Activated CD8-positive, alpha-beta memory T cell treated with anti-CD3 and anti-CD28 coated beads, Interleukin-2, amount 50 U/mL, for 1 hour (primary cell): ENCODE measurements at regions not wholly inside any gene's neighbourhood (a gene's known extent, or its start where the extent isn't known, plus 50 kb on each side); places are given as distances from the start of the nearest gene placed in this dataset.
"Not testable (repeated sequence)": the region's sequence is repeated elsewhere in the genome, so short reads cannot be mapped to it uniquely, and the experiment has no call there.

Experiments
- DNase-seq: peaks from one replicate; pipeline ENCODE4 v3.0.0-alpha.2; 2020; ENCODE audit errors: extremely low read depth

DNA sequence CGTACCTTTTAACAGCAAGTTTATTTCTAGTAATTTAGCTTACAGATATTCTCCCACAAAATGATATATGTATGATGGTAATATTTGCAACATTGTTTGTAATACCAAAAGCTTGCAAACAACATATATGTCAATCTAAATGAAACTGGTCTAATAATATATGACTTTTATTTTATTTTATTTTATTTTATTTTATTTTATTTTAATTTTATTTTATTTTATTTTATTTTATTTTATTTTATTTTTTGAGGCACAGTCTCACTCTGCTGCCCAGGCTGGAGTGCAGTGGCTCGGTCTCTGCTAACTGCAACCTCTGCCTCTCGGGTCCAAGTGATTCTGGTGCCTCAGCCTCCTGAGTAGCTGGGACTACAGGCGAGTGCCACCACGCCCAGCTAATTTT is 94.6 kb upstream of the ABCA1 start:
- DNase-seq, result not testable (repeated sequence)

DNA sequence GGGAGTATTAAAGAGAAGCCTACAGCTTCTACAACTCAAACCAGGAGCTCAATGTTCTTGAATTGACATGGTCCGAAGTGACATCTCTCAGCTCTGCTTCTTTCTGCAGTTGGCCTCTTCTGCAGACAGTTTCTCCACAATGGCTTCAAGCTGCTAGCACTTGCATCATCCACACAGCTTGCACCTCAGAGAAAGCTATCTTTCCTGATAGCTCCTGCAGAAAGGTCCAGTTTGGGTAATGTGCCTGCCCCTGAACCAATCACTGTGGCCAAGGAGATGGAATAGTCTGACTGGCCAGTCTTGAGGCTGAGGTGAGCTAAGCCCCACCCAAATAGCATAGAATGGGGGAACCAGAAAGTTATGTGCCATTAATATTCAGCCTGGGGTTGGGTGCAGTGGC is 95.8 kb upstream of the ABCA1 start:
- no peak for DNase-seq

DNA sequence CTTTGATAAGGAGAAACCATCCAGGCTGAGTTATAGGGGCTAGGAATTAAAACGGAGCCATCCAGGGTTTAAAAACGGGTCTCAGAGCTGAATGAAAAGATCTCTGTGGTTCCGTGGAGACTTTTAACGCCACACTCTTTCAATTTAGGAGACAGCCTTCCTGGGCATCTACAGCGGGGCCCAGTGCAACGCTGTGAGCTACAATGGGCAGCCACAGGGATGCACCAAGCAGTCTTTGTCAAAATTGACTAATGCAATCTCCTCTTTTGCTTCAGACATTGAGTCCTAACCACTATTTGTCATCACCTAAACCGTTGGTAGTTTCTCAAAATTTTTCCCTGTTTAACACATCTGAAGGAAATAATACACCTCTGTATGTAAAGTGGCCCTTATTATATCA is 96.6 kb upstream of the ABCA1 start:
- no peak for DNase-seq

DNA sequence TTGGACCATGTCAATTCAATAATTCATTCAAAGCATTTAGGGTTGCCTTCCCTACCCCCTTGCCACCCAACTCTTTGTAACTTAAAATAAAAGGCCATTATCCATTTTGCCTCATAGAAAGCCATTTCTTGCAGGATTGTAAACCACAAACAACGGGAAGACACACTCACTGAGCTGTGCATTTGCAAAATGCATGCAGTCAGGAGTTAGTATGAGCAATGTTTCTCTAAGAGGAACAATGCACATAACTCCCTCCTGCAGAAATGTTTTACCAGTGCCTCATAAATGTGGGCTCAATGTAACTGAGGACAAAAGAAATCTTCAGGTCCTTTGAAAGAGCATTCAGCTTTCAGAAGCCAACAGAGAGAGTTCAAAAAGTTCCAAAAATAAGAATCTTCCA is 98.5 kb upstream of the ABCA1 start:
- no peak for DNase-seq

DNA sequence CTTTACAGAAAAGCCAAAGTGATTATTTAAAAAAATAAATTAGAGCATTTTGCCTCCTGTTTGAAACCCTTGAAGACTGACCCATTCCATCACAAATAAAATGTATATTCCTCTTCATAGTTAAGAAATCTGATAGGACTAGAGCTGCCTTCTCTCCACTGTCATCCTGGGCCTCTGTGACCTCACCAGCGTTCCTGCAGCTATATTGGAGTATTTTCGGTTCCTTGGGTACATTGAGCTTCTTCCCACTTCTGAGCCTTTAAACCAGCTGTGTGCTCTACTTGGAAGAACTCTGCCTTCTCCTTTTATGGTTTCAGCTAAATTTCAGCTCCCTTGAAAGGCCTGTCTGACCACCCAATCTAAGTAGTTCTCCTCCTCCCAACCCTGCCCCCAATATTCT is 99.1 kb upstream of the ABCA1 start:
- DNase-seq, result no peak

DNA sequence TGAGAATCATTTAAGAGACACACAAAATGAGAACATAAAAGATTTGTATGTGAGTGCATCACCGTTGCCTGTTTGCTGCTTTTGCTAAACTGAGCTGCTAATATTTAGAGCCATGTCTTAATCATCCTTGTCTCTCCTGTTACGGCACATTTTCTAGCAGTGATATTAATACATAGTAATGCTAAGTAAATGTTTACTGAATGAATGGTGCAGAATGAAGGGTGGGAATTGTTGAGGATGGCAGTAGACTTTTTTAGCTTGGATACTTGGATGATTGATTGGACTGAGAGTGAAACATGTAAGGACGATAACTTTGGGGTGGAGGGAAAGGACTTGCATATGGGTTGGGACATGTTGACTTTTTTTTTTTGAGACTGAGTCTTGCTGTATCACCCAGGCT is 102.3 kb upstream of the ABCA1 start:
- DNase-seq, result no peak

DNA sequence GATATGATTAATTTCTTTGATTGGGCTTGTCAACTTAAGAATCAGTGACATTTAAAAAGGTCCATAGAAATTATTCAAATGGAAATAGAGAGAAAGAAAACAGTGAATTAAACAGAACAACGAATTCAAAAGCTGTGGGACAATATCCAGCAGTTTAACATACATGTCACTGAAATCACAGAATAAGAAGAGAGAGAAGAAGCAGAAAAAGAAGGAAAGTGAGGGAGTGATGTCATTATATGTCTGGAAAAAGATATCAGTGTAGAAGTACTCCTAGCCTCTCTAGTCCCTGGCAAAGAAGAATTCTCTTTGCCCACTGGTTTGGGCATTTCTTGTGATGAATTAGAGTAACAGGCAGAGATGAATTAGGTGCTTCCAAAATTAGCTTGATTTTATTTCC is 109.2 kb upstream of the ABCA1 start:
- no peak for DNase-seq

DNA sequence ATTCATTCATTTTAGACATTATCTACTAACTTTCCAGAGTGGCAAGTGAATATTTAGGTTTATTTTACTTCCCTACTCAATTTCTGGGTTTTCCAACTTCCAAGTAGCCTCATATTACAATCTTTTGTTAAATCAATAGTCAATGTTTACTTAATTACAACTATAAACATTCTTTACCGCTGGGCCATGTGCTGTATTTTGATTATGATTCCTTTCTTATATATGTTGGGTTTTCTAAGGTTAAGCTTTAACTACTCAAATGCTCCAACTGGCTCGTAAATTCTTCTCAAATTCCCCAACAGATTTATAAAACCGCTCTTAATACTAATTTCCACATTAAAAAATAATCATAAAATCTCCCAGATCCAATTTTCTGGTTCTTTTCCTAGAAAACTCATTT is 110.1 kb upstream of the ABCA1 start:
- no peak for DNase-seq

DNA sequence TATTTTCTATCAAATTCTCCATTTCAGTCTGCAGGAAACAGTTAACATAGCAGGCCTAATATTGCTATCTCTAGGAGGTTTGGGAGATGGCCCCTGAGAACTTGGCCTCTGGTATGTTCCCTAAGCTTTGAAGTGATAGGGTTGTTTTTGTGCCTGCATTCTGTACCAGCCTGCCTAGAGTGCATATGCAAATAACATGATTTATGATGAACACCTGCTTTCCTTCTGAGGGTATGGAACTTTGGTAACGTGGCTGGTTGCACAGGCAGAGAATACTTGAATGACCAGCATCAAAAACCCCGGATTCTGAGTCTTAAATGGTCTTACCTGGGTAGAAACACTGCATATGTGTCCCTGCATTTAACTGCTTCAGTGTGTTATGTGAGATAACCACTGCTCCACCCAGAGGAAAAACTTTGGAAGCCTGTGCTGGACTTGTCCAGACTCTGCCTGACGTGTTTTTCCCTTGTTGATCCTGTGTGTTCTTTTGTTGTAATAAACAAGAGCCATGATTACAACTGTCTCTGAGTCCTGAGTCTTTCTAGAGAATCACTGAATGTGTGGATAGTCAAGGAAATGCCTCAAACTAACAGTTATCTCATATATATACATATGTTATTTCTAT is 111.3 kb upstream of the ABCA1 start:
- DNase-seq, result no peak

DNA sequence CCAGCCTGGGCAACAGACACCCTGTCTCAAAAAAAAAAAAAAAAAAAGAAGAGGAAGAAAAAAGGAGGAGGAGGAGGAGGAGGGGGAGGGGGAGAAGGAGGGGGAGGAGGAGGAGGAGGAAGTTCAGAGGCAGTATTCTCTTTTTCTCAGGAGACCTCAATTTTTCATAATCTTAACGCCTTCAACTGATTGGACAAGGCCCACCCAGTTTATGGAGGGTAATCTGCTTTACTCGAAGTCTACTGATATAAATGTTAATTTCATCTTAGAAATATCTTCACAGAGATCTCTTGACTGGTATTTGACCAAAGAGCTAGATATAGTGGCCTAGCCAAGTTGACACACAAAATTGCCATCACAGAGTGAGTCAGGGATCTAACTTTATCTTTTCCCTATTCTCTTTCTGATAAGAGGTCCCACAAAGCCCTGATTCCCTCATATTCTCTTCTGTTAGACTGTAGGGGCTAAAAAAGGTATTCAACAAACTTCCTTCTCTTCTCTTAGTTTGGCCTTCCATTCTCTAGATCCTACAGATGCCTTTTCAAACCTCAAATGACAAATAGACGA is 115.5 kb upstream of the ABCA1 start:
- no peak for DNase-seq

DNA sequence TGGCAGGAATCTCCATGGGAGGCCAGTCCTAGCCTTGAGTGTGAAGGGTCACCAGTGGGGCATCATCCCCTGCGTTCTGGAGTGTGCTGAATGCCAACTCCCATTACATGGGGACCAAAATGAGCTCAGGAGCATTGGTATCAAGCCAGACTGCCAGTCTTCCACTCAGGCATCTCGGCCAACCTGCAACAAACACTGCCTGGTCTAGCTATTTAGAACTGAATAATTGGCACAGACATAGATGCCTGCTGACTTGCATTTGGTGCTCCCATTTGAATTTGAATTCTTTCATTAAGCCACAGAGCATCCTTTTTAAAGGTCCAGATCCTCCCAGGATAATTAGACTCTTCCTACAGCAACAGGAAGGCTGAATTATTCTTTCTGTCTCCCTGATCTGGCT is 116.6 kb upstream of the ABCA1 start:
- DNase-seq, result no peak

DNA sequence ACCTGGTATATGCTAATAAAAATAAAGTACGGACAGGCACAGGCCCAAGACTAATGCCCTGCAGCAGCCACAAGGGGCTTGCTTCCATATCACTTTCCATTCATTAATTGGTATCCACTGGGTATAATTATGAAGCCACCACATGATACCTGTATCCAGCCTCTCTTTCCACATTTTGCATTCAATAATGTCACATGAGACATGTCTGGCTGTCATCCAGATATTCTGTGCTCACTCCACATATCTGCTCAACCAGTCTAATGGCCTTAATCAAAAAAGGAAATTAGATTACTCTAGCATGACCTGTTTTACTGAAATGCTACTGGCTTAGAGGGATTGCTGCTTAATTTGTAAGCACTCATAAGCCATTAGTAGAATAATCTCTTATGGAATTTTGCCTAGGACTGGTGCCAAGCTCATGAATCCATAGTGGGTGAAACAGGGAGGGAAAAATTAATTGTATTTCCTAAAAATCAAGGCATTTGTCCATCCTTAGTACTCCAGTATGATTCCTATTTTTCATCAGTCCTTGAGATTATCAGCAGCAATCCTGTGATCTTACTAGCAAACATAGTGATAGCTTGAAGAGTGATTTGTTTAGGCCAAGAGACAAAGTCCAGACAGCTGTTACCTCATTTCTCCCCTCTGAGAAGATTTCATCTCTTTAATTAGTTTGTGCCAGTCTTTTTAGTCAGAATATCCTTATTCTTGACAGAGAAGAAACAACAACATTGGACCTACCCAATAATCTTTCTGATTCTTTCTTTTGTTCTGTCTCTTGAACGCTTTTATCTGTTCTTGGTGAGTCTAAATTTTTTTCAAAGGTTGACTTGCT is 119.2 kb upstream of the ABCA1 start:
- no peak for DNase-seq

DNA sequence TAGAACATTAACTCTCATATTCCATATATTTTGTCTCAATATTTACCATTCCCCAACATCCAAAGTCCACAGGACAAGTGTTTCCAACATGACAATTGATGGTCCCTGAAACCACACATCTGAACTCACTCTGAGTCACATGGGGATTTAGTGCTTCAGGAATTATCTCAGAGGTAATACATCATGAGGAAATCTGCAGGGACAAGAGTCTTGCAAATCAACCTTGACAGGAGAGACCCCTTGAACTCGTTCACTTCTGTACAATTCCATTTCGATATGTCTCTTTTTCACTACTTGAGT is 119.7 kb upstream of the ABCA1 start:
- no peak for DNase-seq

DNA sequence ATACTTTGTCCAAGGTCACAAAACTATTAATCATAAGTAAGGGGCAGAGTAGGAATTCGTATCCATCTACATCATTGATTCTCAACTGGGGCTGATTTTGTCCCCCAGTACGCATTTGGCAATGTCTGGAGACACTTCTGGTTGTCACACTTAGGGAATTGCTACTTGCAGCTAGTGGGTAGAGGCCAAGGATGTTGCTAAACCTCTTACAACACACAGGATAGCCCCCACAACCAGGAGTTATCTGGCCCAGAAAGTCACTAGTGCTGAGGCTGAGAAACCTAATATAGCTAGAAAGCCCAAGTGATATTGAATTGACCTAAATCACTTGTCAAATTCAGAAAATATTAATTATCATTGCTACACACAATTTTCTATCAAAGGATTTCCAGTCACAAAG is 120.4 kb upstream of the ABCA1 start:
- no peak for DNase-seq

DNA sequence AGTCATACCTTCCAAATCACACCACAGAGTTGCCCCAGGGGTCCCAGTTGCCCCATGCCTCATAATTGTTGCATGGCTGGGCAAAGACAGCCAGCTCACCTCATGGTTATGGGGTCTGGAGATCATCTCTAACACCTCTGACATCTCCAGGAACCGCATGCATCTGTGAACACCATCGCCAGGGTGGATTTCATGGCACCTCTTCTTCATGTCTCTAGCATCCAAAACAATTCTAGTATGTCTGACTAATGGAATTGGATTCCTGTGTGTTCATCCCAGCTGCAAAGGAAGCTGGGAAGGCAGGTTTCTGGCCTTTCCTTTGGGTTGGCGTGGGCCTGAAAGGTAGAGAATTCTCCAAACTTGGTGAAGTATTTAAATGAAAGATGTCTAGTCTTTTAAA is 122.3 kb upstream of the ABCA1 start:
- DNase-seq, result no peak

DNA sequence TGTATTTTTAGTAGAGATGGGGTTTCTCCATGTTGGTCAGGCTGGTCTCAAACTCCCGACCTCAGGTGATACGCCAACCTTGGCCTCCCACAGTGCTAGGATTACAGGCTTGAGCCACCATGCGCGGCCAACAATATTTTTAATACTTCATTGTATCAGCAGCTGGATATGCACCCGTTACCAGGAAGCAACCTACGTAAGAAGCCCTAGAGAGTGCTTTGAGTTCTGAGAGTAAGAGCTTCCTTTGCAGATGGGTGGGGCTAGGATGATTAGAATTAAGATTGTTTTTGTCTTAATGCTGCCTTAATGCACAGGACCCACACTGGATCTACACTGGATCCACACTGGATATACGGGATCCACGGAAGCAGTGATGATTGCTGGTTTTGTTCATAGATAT is 123.9 kb upstream of the ABCA1 start:
- DNase-seq, result no peak

DNA sequence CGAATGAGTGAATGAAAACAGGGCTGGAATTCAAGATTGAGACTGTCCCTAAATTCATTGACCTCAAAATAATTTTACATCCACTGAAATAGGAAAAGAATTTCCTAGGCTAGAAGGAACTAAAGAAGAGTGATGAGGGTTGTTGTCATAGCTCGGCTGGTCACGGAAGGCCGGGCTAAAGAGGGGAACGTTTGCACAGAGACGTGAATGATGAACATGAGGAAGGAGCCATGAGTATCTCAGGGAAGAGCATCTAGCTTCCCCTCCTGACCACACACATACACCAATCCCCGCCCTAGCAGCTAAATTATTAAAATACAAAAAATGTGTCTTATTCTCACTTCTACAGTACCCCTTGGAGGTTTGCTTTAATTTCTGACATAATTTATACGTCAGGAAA is 124.4 kb upstream of the ABCA1 start:
- DNase-seq, result no peak

DNA sequence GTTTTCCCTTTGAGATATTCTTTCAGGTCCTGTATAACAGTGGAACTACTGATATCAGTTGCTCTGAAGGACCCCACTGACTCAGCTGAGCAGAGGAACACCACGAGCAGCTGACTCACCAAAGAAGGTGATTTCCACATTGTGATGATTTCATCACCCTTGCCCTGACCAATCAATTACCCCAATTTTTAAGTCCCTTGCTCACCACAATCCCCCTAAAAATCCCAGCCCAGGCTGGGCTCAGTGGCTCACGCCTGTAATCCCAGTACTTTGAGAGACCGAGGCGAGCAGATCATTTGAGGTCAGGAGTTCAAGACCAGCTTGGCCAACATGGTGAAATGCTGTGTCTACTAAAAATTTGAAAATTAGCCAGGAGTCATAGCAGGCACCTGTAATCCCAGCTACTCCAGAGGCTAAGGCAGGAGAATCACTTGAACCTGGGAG is 125.3 kb upstream of the ABCA1 start:
- no peak for DNase-seq

DNA sequence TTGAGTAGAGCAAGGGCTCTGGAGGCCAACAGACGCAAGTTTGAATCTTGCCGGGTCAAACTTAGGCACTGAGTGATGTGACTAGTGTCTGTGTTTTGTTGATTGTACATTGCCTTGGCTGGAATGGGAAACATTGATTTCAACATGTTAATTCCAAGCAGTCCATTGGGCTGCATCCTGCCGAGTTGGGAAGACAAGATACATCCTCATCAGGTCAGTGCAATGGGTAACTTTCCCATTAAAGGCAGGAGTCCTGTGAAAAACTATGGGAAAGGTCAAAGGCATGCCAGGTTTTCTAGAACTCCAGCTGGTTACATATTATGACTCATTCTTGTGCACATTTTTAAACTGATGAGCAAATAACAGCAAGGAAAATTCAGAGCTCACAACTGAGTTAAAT is 126.5 kb upstream of the ABCA1 start:
- DNase-seq, result no peak

DNA sequence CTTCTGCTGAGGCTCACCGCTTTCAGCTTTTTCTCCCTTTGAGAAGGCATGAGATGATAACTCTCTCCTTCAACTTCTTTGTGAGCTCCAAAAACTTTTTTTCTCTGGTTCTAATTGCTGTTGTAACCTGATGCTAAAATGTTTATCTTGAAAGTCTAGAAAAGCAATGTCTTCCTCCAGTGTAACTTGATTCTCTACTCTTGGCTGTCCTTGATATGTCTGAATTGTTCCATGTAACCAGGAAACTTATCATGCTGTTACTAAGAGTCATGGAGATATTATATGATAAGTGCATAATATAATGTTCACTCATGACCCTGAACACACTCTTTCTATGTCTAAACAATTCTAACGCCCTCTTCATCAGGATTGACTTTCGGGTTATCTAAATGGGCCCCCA is 128.0 kb upstream of the ABCA1 start:
- DNase-seq, result no peak

DNA sequence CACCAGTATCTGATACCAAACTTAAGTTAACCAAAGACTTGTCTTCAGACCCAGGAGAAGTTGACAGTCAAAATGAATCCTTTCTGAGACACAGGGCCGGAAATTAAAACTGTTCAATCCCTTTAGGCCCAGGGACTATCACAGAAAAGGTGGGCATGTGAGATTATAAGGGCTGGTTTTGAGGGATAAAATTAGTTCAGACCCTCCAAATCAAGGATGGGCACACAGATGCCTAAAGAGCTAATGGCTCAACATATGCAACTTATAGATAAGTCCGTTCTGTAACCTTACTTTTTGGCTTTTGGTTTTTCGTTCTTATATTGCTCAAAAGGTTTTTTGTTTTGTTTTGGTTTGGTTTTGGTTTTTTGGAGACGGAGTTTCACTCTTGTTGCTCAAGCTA is 129.6 kb upstream of the ABCA1 start:
- no peak for DNase-seq

DNA sequence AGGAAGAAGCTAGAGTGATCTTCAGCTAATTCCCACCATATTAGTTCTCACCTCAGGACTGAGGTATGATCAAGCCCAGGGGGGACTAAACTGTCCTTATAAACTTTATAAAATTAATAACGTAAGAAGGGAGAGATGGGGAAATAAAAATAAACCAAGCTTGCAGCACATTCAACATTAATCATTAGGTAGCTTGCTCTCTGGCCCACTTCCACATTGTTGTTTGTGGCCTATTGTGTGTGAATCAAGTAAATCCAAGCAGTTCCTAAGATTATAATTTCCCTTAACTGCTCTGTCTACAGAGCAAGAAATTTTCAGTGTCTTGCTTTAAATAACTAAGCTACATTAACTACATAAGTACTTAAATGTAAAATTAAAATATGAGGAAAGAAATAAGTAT is 131.3 kb upstream of the ABCA1 start:
- DNase-seq, result no peak

DNA sequence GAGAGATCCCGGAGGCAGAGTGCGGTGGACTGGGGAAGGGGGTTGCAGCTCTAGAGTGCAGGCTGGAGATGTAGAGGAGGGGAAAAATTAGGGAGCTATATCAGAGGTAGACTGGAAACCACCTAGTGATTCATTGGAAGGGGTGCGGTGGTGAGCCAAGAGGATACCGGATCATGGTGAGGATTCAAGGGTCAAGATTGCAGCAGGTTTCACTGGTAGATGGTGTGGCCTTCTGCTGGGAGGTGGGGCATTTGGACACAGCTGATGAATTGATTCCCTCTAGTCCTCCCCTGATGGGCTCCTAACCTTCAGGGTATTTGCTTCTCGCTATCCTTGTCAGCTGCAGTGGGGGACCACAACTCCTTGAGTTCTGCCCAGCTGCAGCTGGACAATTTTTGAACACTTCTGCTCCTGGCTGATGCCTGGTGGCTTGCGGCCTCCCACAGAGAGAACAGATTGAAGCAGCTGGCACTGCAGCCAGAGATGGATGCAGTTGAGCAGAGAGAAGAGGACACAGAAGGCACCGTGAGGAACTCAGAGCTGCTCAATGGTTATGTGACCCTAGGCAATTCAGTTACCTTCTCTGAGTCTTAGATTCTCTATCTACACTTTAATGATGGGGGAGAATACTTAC is 134.4 kb upstream of the ABCA1 start:
- no peak for DNase-seq
